Superior temporal gyrus (tissue), 1 donor: ENCODE measurements at regions not wholly inside any gene's neighbourhood (a gene's known extent, or its start where the extent isn't known, plus 50 kb on each side); places are given as distances from the start of the nearest gene placed in this dataset.
A peak's percentile ranks its signal among the peaks of the same experiment; 100 is the strongest.
"Not testable (repeated sequence)": the region's sequence is repeated elsewhere in the genome, so short reads cannot be mapped to it uniquely, and the experiment has no call there.

Experiments used
- DNase-seq: peaks from one replicate; pipeline ENCODE4 v3.0.0-alpha.2; 2016; ENCODE audit errors: extremely low spot score

DNA sequence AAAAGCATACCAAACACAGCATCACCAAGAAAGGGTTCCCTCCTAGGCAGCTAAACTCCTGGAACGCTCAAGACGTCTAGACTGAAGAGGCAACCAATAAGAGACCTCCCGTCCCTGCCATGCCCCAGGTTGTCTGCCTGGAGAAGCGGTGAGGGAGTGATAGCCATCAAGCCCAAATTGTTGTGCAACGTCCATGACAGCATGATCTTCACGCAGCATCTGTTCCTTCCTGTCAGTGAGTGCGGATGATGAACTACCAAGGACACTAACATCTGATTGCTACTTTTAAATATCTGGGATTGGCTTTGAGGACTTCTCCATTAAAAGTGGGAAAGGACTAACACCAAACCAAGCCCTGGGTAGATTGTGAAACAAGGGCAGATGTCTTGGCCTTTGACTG is 149.7 kb downstream of the TXNL1 start:
- DNase-seq = no peak

GRCh38 chr18:56487801-56488200 is 150.6 kb downstream of the TXNL1 start:
- peak; percentile 24 for DNase-seq

DNA sequence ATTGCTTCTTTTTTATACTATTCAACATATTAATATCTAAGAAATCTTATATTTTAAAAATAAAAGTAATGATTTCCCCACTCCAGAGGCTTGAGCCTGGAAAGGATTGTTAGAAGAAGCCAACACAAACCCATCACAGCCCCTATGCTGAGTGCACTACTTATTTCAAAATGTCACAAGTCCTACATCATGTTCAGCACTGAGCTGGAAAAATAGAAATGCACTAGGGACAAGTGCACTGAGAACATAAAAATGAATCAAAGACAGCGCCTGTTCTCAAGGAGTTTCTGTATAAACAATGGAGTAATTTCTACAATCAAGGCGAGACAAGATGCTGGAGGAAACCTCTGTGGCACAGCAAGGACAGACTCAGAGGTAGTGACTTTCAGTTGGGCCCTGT is 155.0 kb downstream of the TXNL1 start:
- DNase-seq = no peak

DNA sequence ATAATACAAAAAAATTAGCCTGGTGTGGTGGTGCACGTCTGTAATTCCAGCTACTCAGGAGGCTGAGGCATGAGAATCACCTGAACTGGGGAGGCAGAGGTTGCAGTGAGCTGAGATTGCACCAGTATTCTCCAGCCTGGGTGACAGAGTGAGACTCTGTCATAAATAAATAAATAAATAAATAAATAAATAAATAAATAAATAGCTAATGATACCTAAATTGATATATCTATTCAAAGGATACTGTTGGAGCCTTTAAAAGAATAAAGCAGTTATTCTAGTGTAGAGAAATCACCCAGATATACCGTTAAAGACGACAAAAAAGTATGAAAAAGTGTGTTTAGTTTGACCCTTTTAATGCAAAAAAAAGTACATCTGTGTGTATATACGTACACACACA is 155.6 kb downstream of the TXNL1 start:
- not testable (repeated sequence) for DNase-seq

- no peak for DNase-seq
Measured at GRCh38 chr18:56481751-56482150, 156.6 kb downstream of the TXNL1 start.

DNA sequence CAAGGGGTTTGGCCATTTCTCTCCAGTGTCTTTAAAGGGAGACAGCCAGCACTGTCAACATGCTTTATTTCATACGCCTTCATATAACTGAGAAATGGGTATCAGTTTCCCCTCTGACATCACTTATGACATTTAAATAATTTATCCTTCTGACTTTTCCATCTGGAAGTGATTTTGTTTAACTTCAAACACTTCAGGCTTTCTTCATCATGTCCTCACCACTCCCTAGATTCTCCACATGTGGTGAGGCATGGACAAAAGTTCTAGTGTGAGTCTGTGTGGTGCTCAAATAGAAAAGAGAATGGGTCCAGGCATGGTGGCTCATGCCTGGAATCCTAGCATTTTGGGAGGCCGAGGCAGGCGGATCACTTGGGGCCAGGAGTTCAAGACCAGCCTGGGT is 158.6 kb downstream of the TXNL1 start:
- DNase-seq = no peak

- no peak for DNase-seq
Measured at GRCh38 chr18:56475250-56475649, 163.1 kb downstream of the TXNL1 start.

DNA sequence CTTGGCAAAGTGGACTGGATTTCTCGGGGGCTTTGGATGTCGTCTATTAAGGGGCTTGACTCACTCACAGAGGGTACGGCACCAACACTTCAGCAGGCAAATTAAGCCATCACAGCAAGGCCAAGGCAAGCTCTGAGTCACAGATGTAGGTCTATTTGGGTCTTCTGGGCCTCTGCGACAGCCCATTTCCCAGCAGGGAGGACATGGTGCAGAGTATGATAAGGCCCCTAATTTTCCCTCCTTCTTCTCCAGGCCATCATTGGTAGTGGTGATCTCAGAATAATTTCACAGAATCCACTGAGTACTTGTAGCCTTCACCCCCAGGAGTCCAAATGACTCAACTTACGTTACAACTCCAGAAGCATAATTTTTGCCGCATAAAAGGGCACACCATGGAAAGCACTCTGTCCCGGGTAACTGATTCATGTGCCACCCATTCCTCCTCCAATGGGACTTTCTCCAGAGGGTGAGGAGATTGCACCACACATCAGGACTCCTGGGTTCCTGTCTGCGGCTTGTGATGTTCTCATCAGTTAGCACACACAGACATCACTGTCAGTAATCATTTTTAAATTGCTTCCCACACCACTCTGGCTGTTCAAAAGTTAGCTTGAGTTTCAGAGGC is 164.9 kb downstream of the TXNL1 start:
- DNase-seq = no peak

GRCh38 chr18:56470406-56471351 is 167.7 kb downstream of the TXNL1 start:
- DNase-seq = no peak

GRCh38 chr18:56469582-56469981 is 168.8 kb downstream of the TXNL1 start:
- DNase-seq = no peak

DNA sequence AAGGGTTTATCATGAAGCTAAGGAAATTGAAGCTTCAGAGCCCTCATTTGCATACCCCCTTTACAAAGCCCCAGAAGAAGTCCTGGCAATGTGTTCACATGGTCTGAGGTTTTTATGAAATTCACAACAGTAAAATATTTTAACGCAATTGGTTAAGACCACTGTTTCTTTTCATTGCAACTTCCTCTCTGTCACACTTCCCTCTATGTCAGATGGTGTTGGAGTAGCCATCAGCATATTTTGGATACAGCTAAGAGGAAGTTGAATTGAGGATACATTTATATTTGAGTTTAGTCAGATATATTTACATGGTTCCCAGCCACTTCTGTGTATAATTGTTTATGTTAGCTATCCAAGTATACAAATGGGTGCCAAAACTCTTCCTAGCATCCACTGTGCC is 170.0 kb downstream of the TXNL1 start:
- no peak for DNase-seq

- no peak for DNase-seq
Measured at GRCh38 chr18:56462276-56462675, 176.1 kb downstream of the TXNL1 start.

DNA sequence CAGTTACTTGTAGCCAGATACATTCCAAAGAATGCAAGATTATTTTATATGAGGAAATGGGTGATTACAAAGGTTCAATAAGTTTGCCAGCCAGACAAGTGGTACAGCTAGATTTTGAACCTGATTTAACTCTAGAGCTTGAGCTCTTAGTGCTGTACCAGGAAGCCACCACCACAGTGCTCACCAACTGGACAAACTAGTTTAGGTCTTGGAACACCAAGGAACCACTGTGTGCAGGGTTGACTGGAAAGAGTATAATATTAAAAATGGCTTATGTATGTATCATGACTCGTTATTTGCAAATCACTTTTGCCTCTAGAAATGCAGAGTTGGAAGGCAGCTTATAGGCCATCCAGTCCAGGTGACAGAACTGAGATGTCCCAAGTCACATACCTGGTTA is 177.2 kb downstream of the TXNL1 start:
- DNase-seq = no peak

GRCh38 chr18:56460581-56460980 is 177.8 kb downstream of the TXNL1 start:
- no peak for DNase-seq

- DNase-seq = no peak
Measured at GRCh38 chr18:56458770-56459712, 179.4 kb downstream of the TXNL1 start.

- DNase-seq = no peak
Measured at GRCh38 chr18:56455874-56456273, 182.5 kb downstream of the TXNL1 start.

DNA sequence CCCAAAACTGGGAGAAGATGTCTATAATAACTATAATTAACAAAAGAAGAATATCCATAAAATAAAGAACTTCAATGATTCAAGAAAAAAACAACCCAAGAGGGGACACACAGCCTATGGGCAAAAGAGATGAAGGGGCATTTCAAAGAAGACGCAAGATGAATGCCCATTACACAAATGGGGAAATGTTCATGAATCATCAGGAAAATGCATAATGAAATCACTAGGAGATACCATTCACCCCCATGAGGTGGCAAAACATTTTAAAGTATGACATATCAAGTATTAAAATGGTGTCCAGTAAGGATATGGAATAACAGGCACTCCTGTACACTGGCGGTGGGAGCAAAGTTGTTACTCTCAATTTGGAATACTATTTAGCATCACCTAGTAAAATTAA is 183.3 kb downstream of the TXNL1 start:
- no peak for DNase-seq

GRCh38 chr18:56453631-56454030 is 184.8 kb downstream of the TXNL1 start:
- DNase-seq = no peak

- DNase-seq = no peak
Measured at GRCh38 chr18:56451188-56451587, 187.2 kb downstream of the TXNL1 start.

- DNase-seq = no peak
Measured at GRCh38 chr18:56448751-56449150, 189.6 kb downstream of the TXNL1 start.

DNA sequence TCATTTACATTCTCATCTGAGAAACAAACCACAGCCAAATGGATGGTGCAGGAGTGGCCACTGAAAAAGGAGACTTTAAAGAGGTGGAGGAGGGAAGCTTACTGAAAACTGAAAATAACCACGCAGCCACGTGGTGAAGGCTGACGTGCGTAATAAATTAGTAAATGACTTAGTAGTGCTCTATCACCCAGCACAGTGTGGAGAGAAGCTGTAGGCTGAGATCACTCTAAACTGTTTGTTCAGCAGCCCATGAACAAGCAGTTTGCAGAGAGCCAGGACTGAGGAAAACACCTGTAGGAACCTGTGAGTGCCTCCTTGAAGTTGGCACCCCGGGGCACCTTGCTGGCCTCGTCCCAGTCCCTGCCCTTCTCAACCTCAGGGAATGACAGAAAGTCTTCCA is 193.0 kb downstream of the TXNL1 start:
- DNase-seq = no peak

- no peak for DNase-seq
Measured at GRCh38 chr18:56444201-56444600, 194.2 kb downstream of the TXNL1 start.
